PFSK-1 (cell line): ENCODE measurements at regions not wholly inside any gene's neighbourhood (a gene's known extent, or its start where the extent isn't known, plus 50 kb on each side); places are given as distances from the start of the nearest gene placed in this dataset.

Experiments used
- FOXP2 ChIP-seq: optimal IDR thresholded peaks from 2 replicates; pipeline ENCODE3; 2011; ENCODE audit warnings: borderline replicate concordance, control low read depth, inconsistent platforms; ENCODE audit not compliant: insufficient read depth; ENCODE audit errors: extremely low read length, extremely low read depth
- POLR2AphosphoS5 ChIP-seq: IDR thresholded peaks from 2 replicates; pipeline ENCODE4 v1.6.1; 2012; ENCODE audit warnings: low read depth, mild to moderate bottlenecking, control low read depth, low read length, moderate library complexity
- SIN3A ChIP-seq: IDR thresholded peaks from 2 replicates; pipeline ENCODE4 v1.6.1; 2012; ENCODE audit warnings: mild to moderate bottlenecking, low read length, moderate library complexity, borderline replicate concordance; ENCODE audit not compliant: insufficient read depth
- TAF1 ChIP-seq: IDR thresholded peaks from 2 replicates; pipeline ENCODE4 v1.6.1; 2012; ENCODE audit warnings: low read length, control low read depth, borderline replicate concordance; ENCODE audit not compliant: insufficient read depth
- TF ChIP-seq, protein P1 (sequence below), 2 experiments: IDR thresholded peaks; 2 replicates each; pipeline versions ENCODE4 v1.6.1 to v1.8.0; 2011 to 2012; ENCODE audit warnings: low read depth in 2 of 2, low read length in 2 of 2, control low read depth in 1 of 2, inconsistent platforms in 1 of 2, mild to moderate bottlenecking in 1 of 2, moderate library complexity in 1 of 2; ENCODE audit not compliant: insufficient read depth in 1 of 2

GRCh38 chr6:134626086-134626485, 308.2 kb upstream of the SGK1 start:
- TF ChIP-seq FOXP2 (no peak), POLR2AphosphoS5 (no peak), SIN3A (no peak), TAF1 (no peak)
- TF ChIP-seq, protein P1, sequence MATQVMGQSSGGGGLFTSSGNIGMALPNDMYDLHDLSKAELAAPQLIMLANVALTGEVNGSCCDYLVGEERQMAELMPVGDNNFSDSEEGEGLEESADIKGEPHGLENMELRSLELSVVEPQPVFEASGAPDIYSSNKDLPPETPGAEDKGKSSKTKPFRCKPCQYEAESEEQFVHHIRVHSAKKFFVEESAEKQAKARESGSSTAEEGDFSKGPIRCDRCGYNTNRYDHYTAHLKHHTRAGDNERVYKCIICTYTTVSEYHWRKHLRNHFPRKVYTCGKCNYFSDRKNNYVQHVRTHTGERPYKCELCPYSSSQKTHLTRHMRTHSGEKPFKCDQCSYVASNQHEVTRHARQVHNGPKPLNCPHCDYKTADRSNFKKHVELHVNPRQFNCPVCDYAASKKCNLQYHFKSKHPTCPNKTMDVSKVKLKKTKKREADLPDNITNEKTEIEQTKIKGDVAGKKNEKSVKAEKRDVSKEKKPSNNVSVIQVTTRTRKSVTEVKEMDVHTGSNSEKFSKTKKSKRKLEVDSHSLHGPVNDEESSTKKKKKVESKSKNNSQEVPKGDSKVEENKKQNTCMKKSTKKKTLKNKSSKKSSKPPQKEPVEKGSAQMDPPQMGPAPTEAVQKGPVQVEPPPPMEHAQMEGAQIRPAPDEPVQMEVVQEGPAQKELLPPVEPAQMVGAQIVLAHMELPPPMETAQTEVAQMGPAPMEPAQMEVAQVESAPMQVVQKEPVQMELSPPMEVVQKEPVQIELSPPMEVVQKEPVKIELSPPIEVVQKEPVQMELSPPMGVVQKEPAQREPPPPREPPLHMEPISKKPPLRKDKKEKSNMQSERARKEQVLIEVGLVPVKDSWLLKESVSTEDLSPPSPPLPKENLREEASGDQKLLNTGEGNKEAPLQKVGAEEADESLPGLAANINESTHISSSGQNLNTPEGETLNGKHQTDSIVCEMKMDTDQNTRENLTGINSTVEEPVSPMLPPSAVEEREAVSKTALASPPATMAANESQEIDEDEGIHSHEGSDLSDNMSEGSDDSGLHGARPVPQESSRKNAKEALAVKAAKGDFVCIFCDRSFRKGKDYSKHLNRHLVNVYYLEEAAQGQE (IDR thresholded peaks at IDR 0.05; ENCODE audit: insufficient read depth in 1 of 2, low read depth in 2 of 2, low read length in 2 of 2), result no peak

- TF ChIP-seq TAF1 (no peak), SIN3A (no peak), FOXP2 (no peak), POLR2AphosphoS5 (no peak)
- TF ChIP-seq, protein P1 (IDR thresholded peaks at IDR 0.05; ENCODE audit: insufficient read depth in 1 of 2, low read depth in 2 of 2, low read length in 2 of 2), result no peak
These were observed 306.9 kb upstream of the SGK1 start for GRCh38 chr6:134624781-134625180.

GRCh38 chr6:134623401-134623800, 305.5 kb upstream of the SGK1 start:
- TF ChIP-seq TAF1, result no peak
- no peak for TF ChIP-seq POLR2AphosphoS5
- TF ChIP-seq, protein P1 (IDR thresholded peaks at IDR 0.05; ENCODE audit: insufficient read depth in 1 of 2, low read depth in 2 of 2, low read length in 2 of 2), result no peak
- TF ChIP-seq SIN3A, result no peak
- TF ChIP-seq FOXP2, result no peak

DNA sequence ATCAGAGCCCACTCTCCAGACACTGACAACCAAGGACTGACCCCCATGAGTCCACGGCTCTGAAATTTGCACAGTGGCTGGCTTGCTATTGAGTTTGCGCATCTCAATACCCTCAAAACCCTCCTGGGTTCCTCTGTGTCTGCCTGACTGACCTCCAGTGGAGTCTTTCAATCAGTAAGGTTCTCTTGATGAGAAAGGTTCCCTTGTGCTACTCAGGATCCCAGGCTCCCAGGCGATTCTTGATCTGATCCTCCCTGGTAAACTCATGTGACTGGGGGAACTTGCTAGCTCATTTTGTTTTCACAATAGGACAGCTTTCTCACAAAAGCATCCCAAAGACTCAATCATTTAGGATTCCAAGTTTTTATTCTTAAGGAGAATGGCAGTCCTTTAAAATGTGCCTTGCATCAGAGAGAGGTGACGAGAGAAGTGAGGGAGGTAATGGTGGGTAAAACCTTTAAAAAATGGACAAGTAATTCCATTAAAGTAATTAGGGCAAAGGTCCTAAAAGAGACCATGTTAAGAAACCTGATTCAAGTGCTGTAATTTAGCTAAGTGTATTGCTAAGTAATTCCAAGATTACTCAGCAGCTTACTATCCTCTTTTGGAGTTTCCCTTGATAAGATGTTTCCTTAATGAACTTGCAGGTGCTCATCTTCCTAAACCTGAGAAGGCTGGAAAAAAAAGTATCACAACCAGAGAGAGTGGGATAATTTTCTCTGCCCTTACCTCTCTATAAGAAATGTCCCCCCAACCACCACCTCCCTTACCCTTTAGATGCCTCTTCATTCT, 304.7 kb upstream of the SGK1 start:
- TF ChIP-seq, protein P1 (IDR thresholded peaks at IDR 0.05; ENCODE audit: insufficient read depth in 1 of 2, low read depth in 2 of 2, low read length in 2 of 2), result no peak
- TF ChIP-seq POLR2AphosphoS5 (no peak), SIN3A (no peak), TAF1 (no peak), FOXP2 (no peak)
